ES-I3 (cell line): ENCODE measurements at regions not wholly inside any gene's neighbourhood (a gene's known extent, or its start where the extent isn't known, plus 50 kb on each side); places are given as distances from the start of the nearest gene placed in this dataset.
"Not testable (repeated sequence)": the region's sequence is repeated elsewhere in the genome, so short reads cannot be mapped to it uniquely, and the experiment has no call there.

ENCODE experiments used
- H3K36me3 ChIP-seq: 2 replicates; pipeline ENCODE4 v1.6.1; 2013; ENCODE audit warnings: mild to moderate bottlenecking, low read length, control low read depth, moderate library complexity; ENCODE audit not compliant: insufficient read depth
- H3K4me1 ChIP-seq: 2 replicates; pipeline ENCODE4 v1.6.1; 2013; ENCODE audit warnings: mild to moderate bottlenecking, control low read depth, low read length; ENCODE audit not compliant: insufficient read depth
- H3K9ac ChIP-seq: 2 replicates; pipeline ENCODE4 v1.6.1; 2013; ENCODE audit warnings: low read depth, mild to moderate bottlenecking, low read length, moderate library complexity
- H3K9me3 ChIP-seq: 2 replicates; pipeline ENCODE4 v1.6.1; 2013; ENCODE audit warnings: mild to moderate bottlenecking, low read length, moderate library complexity; ENCODE audit not compliant: control insufficient read depth, insufficient read depth

DNA sequence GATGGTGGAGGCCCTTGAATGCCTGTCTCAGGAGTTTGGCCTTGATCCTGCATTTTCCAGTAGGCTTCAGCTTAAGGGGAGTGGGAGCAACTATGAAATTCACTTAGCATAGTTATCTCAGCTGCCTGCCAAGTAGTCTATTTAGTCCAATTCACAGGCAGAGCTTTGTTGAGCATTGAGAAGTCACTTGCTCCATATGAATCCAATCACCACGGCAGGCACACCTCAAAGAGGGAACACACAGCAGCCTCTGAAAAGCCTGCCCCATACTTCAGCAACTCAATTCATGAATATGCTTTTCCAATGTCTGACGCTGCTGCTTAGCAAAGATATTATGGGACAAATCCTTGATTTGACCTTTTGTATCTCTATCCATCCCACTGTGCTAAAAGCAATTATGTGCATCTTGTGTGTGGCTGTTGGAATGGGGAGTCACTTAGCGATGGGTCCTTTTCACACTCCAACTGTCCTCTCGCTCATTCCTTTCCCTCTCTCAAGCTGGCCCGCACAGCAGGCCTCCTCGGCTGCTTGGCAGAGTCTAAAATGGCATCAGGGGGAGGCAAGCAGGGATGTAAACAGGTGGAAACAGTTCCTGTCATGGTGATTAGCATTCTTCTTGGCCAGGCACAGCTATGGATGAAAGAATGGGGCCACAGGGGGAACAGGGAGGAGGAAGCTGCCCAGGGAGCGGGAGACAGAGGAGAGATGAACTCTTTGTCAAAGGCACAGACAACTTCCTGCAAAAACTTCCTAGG is 56.0 kb upstream of the LRPPRC start:
- Histone ChIP-seq H3K9me3 (no peaks in the 10 kb centered on the region), H3K4me1 (peaks cover 16% of the 10 kb centered on the region), H3K9ac (no peak overlapping the region), H3K36me3 (no peaks in the 10 kb centered on the region)

GRCh38 chr2:44052584-44052983 is 56.8 kb upstream of the LRPPRC start:
- peaks cover 16% of the 10 kb centered on the region for H3K4me1 ChIP-seq
- H3K9ac ChIP-seq: no peak overlapping the region
- no peaks in the 10 kb centered on the region for H3K36me3 ChIP-seq
- no peaks in the 10 kb centered on the region for H3K9me3 ChIP-seq

DNA sequence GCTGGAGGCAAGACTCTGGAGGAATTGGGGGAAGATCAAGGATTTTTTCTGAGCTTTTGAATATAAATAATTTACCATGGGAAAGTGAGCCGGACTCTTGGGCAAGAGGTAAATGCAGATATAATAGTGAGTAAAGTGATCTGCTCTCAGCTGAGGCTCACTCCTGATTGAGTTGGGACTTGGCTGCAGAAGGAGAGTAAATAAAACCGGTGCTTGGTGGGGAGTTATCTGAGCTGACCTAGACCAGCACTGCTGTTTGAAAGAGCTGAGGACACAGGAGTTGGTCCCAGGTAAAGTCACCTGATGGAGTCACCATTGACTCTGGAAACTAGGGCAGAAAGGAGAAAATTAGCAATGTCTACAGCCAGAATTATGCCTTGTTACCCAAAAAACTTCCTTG is 57.3 kb upstream of the LRPPRC start:
- Histone ChIP-seq H3K4me1 (peaks cover 16% of the 10 kb centered on the region), H3K36me3 (no peaks in the 10 kb centered on the region), H3K9ac (no peak overlapping the region), H3K9me3 (no peaks in the 10 kb centered on the region)

- Histone ChIP-seq H3K36me3 (no peaks in the 10 kb centered on the region), H3K9me3 (no peaks in the 10 kb centered on the region), H3K4me1 (peaks cover 16% of the 10 kb centered on the region), H3K9ac (no peak overlapping the region)
Observed at GRCh38 chr2:44053456-44053855, 57.7 kb upstream of the LRPPRC start.

DNA sequence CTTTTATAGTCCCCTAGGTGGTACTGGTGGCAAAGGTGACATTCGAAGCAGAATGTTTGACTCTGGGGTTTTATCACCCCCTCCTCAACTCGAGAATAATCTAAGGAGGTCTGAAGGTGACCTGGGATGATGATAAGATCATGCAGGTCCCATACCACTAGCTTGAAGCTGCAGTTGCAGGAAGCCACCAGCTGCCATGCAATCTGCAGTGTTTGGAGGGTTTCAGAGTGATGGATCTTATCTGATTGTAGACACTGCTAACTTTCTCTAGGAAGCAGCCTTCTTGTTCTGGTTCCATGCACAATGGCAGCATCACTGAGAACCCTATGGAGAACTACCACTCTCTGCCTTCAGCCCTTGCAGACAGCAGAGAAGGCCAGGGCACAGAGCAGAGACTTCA is 59.4 kb upstream of the LRPPRC start:
- H3K9ac ChIP-seq: no peak overlapping the region
- H3K4me1 ChIP-seq: peaks cover 16% of the 10 kb centered on the region
- H3K36me3 ChIP-seq: no peaks in the 10 kb centered on the region
- H3K9me3 ChIP-seq: 0 out of 2 replicates have a peak, but pooled peaks cover 3% of the 10 kb centered on the region

DNA sequence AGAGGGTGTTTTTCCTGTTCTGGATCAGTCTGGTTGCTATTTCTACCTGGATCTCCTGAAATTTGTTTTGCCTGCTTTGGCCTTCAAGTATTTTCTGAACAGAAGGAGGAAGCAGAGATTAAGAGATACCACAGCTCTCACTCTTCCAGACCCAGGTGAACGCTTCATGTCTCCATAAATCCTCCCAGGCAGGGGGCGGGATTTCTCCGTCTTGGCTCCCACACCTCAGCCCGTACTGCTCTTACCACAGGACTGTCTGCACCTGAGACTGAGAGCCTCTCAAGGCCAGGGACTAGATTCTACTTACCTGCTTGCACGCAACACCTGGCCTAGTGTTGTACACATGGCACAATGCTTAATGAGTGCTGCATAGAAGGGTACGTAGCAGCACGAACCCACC is 59.9 kb upstream of the LRPPRC start:
- peaks cover 16% of the 10 kb centered on the region for H3K4me1 ChIP-seq
- no peak overlapping the region for H3K9ac ChIP-seq
- H3K36me3 ChIP-seq: no peaks in the 10 kb centered on the region
- peaks cover 4% of the 10 kb centered on the region; the same call in 1 of the 2 replicates for H3K9me3 ChIP-seq

GRCh38 chr2:44056947-44057346 is 61.2 kb upstream of the LRPPRC start:
- Histone ChIP-seq H3K9ac (no peak overlapping the region), H3K4me1 (peaks cover 10% of the 10 kb centered on the region), H3K9me3 (peaks cover 11% of the 10 kb centered on the region), H3K36me3 (no peaks in the 10 kb centered on the region)

- peaks cover 13% of the 10 kb centered on the region for H3K9me3 ChIP-seq
- not testable (repeated sequence) for H3K36me3 ChIP-seq, H3K4me1 ChIP-seq, H3K9ac ChIP-seq
Observed at GRCh38 chr2:44060286-44060685, 64.5 kb upstream of the LRPPRC start.

DNA sequence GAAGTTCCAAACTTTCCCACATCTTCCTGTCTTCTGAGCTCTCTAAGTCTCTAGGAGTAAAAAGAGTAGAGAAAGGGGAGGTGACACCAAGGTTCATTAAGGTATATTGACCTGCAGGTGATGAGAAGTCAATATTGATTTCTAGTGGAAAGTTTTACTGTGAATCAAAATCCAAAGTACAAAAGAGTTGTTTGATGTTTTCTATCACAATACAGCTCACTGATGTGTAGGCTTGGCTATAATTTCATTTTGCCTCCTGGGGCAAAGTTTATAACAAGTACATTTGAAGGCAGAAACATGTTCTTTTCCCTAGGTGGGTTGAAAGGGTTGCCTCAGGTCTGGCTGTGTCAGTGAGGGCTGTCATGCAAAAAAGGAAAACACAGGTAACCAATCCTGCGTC is 65.2 kb upstream of the LRPPRC start:
- H3K9me3 ChIP-seq: peaks cover 13% of the 10 kb centered on the region

DNA sequence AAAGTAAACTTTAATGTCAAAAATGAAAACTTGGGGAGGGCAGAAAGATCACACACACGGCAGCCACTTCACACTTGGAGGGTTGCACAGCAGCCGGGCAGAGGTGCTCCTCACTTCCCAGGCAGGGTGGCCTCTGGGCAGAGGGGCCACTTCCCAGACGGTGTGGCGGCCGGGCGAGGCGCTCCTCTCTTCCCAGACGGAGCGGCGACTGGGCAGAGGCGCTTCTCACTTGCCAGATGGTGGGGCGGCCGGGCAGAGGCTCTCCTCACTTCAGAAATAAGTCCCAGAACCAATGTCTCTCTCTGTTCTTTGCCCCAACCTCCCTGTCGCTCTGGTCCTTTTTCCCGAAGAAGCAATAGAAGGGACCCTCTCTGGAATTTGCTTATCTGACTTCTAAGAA is 65.7 kb upstream of the LRPPRC start:
- H3K36me3 ChIP-seq: no peaks in the 10 kb centered on the region
- peaks cover 13% of the 10 kb centered on the region for H3K9me3 ChIP-seq

More for the DNA sequence above, 65.2 kb upstream of the LRPPRC start:
- Histone ChIP-seq H3K4me1 (no peaks in the 10 kb centered on the region), H3K9ac (no peak overlapping the region), H3K36me3 (no peaks in the 10 kb centered on the region)

GRCh38 chr2:44061876-44062275 is 66.1 kb upstream of the LRPPRC start:
- Histone ChIP-seq H3K9ac (no peak overlapping the region), H3K36me3 (no peaks in the 10 kb centered on the region), H3K9me3 (peaks cover 13% of the 10 kb centered on the region), H3K4me1 (no peaks in the 10 kb centered on the region)

More for the DNA sequence above, 65.7 kb upstream of the LRPPRC start:
- no peaks in the 10 kb centered on the region for H3K4me1 ChIP-seq
- H3K9ac ChIP-seq: no peak overlapping the region

GRCh38 chr2:44063033-44063432 is 67.2 kb upstream of the LRPPRC start:
- no peak overlapping the region for H3K9ac ChIP-seq
- no peaks in the 10 kb centered on the region for H3K36me3 ChIP-seq
- peaks cover 13% of the 10 kb centered on the region for H3K9me3 ChIP-seq
- no peaks in the 10 kb centered on the region for H3K4me1 ChIP-seq

GRCh38 chr2:44064281-44064680 is 68.5 kb upstream of the LRPPRC start:
- H3K36me3 ChIP-seq, H3K4me1 ChIP-seq, H3K9ac ChIP-seq: not testable (repeated sequence)
- peaks cover 13% of the 10 kb centered on the region for H3K9me3 ChIP-seq

- H3K36me3 ChIP-seq, H3K9me3 ChIP-seq, H3K4me1 ChIP-seq, H3K9ac ChIP-seq: not testable (repeated sequence)
Observed at GRCh38 chr2:44067012-44067790, 71.4 kb upstream of the LRPPRC start.

GRCh38 chr2:44067791-44068181 is 72.0 kb upstream of the LRPPRC start:
- not testable (repeated sequence) for H3K9me3 ChIP-seq, H3K36me3 ChIP-seq, H3K4me1 ChIP-seq, H3K9ac ChIP-seq
